ENCODE measurements at regions not wholly inside any gene's neighbourhood (a gene's known extent, or its start where the extent isn't known, plus 50 kb on each side); places are given as distances from the start of the nearest gene placed in this dataset.

- no peak for DNase-seq
- intact Hi-C loops (cut with DNase I): no loop called here
- 57 to 69% methylated on average over 1 of the region's 1 CpG for WGBS, 2 donors
Observed at GRCh38 chr2:155099784-155100183, 401.3 kb downstream of the KCNJ3 start.

GRCh38 chr2:155095613-155096012 lies 397.1 kb downstream of the KCNJ3 start:
- TF ChIP-seq POLR2A (IDR thresholded peaks at IDR 0.05) (no peak), POLR2AphosphoS5 (IDR thresholded peaks at IDR 0.05) (no peak), EP300 (IDR thresholded peaks at IDR 0.05) (no peak), CTCF (IDR thresholded peaks at IDR 0.05) (no peak)
- H3K27me3 ChIP-seq: no peaks in the 10 kb centered on the region
- H3K4me1 ChIP-seq: no peaks in the 10 kb centered on the region
- no peak overlapping the region for H3K4me3 ChIP-seq
- no peaks in the 10 kb centered on the region for H3K9me3 ChIP-seq
- no peak for DNase-seq
- intact Hi-C loops (cut with DNase I): no loop called here
- H3K27ac ChIP-seq: no peak overlapping the region
- H3K36me3 ChIP-seq: no peaks in the 10 kb centered on the region
- WGBS, 2 donors: 84 to 89% methylated on average over 1 of the region's 1 CpG

More at GRCh38 chr2:155099784-155100183, 401.3 kb downstream of the KCNJ3 start:
- TF ChIP-seq CTCF (IDR thresholded peaks at IDR 0.05): no peak
- TF ChIP-seq EP300 (IDR thresholded peaks at IDR 0.05): no peak
- TF ChIP-seq POLR2A (IDR thresholded peaks at IDR 0.05): no peak
- TF ChIP-seq POLR2AphosphoS5 (IDR thresholded peaks at IDR 0.05): no peak
- Histone ChIP-seq H3K4me3 (no peak overlapping the region), H3K27me3 (no peaks in the 10 kb centered on the region), H3K9me3 (no peaks in the 10 kb centered on the region), H3K4me1 (no peaks in the 10 kb centered on the region), H3K36me3 (no peaks in the 10 kb centered on the region), H3K27ac (no peak overlapping the region)

GRCh38 chr2:155080373-155080772 lies 381.9 kb downstream of the KCNJ3 start:
- no peak for DNase-seq
- WGBS, 2 donors: 66 to 71% methylated on average over 2 of the region's 2 CpGs
- Histone ChIP-seq H3K4me3 (no peak overlapping the region), H3K4me1 (no peaks in the 10 kb centered on the region), H3K9me3 (no peaks in the 10 kb centered on the region), H3K27me3 (no peaks in the 10 kb centered on the region), H3K27ac (no peak overlapping the region), H3K36me3 (no peaks in the 10 kb centered on the region)
- TF ChIP-seq CTCF (IDR thresholded peaks at IDR 0.05): no peak
- TF ChIP-seq POLR2AphosphoS5 (IDR thresholded peaks at IDR 0.05): no peak
- TF ChIP-seq POLR2A (IDR thresholded peaks at IDR 0.05): no peak
- no peak for TF ChIP-seq EP300 (IDR thresholded peaks at IDR 0.05)
- intact Hi-C loops (cut with DNase I): no loop called here

GRCh38 chr2:155070489-155070888 lies 372.0 kb downstream of the KCNJ3 start:
- intact Hi-C loops (cut with DNase I): no loop called here

More at GRCh38 chr2:155070489-155070888, 372.0 kb downstream of the KCNJ3 start:
- no peaks in the 10 kb centered on the region for H3K27me3 ChIP-seq
- TF ChIP-seq POLR2A (IDR thresholded peaks at IDR 0.05): no peak
- no peak for TF ChIP-seq POLR2AphosphoS5 (IDR thresholded peaks at IDR 0.05)
- TF ChIP-seq CTCF (IDR thresholded peaks at IDR 0.05): no peak
- TF ChIP-seq EP300 (IDR thresholded peaks at IDR 0.05): no peak
- no peaks in the 10 kb centered on the region for H3K9me3 ChIP-seq
- no peaks in the 10 kb centered on the region for H3K4me1 ChIP-seq
- H3K4me3 ChIP-seq: no peak overlapping the region
- no peak for DNase-seq
- 43 to 71% methylated on average over 1 of the region's 1 CpG for WGBS, 2 donors
- H3K27ac ChIP-seq: no peak overlapping the region
- H3K36me3 ChIP-seq: no peaks in the 10 kb centered on the region

Measured in sigmoid colon (tissue), 6 donors.